Activated CD4-positive, alpha-beta T cell treated with anti-CD3 and anti-CD28 coated beads, Interleukin-2, amount 50 U/mL, for 1 hour (primary cell): ENCODE measurements at regions not wholly inside any gene's neighbourhood (a gene's known extent, or its start where the extent isn't known, plus 50 kb on each side); places are given as distances from the start of the nearest gene placed in this dataset.
"Not testable (repeated sequence)": the region's sequence is repeated elsewhere in the genome, so short reads cannot be mapped to it uniquely, and the experiment has no call there.

Source experiments
- DNase-seq: peaks from one replicate; pipeline ENCODE4 v3.0.0-alpha.2; 2020

- DNase-seq = no peak
Measured at GRCh38 chr7:145916776-145917175, 199.8 kb upstream of the CNTNAP2 start.

- no peak for DNase-seq
Measured at GRCh38 chr7:145915679-145916078, 200.9 kb upstream of the CNTNAP2 start.

GRCh38 chr7:145909991-145910513, 206.5 kb upstream of the CNTNAP2 start:
- no peak for DNase-seq

GRCh38 chr7:145903658-145904057, 212.9 kb upstream of the CNTNAP2 start:
- DNase-seq = no peak

GRCh38 chr7:145902123-145902522, 214.5 kb upstream of the CNTNAP2 start:
- DNase-seq = no peak

GRCh38 chr7:145899938-145900337, 216.7 kb upstream of the CNTNAP2 start:
- no peak for DNase-seq

- DNase-seq = no peak
Measured at GRCh38 chr7:145893925-145894535, 222.6 kb upstream of the CNTNAP2 start.

GRCh38 chr7:145884716-145885514, 231.7 kb upstream of the CNTNAP2 start:
- no peak for DNase-seq

- DNase-seq = no peak
Measured at GRCh38 chr7:145876376-145876775, 240.2 kb upstream of the CNTNAP2 start.

GRCh38 chr7:145875267-145875666, 241.3 kb upstream of the CNTNAP2 start:
- no peak for DNase-seq

GRCh38 chr7:145868935-145869334, 247.7 kb upstream of the CNTNAP2 start:
- DNase-seq = no peak

- DNase-seq = no peak
Measured at GRCh38 chr7:145862212-145862611, 254.4 kb upstream of the CNTNAP2 start.

- DNase-seq = no peak
Measured at GRCh38 chr7:145860809-145861208, 255.8 kb upstream of the CNTNAP2 start.

- no peak for DNase-seq
Measured at GRCh38 chr7:145850636-145851035, 266.0 kb upstream of the CNTNAP2 start.

- DNase-seq = no peak
Measured at GRCh38 chr7:145848691-145849090, 267.9 kb upstream of the CNTNAP2 start.

GRCh38 chr7:145845345-145845744, 271.3 kb upstream of the CNTNAP2 start:
- DNase-seq = no peak

GRCh38 chr7:145839814-145840213, 276.8 kb upstream of the CNTNAP2 start:
- no peak for DNase-seq

- DNase-seq = no peak
Measured at GRCh38 chr7:145831616-145832206, 284.9 kb upstream of the CNTNAP2 start.

- DNase-seq = no peak
Measured at GRCh38 chr7:145817687-145818086, 298.9 kb upstream of the CNTNAP2 start.

GRCh38 chr7:145812218-145812617, 304.4 kb upstream of the CNTNAP2 start:
- no peak for DNase-seq

- DNase-seq = not testable (repeated sequence)
Measured at GRCh38 chr7:145805496-145805895, 311.1 kb upstream of the CNTNAP2 start.

- DNase-seq = no peak
Measured at GRCh38 chr7:145797507-145797906, 319.1 kb upstream of the CNTNAP2 start.

GRCh38 chr7:145795132-145795531, 321.5 kb upstream of the CNTNAP2 start:
- DNase-seq = no peak
